RWPE1 (cell line): ENCODE measurements at regions not wholly inside any gene's neighbourhood (a gene's known extent, or its start where the extent isn't known, plus 50 kb on each side); places are given as distances from the start of the nearest gene placed in this dataset.
"Not testable (repeated sequence)": the region's sequence is repeated elsewhere in the genome, so short reads cannot be mapped to it uniquely, and the experiment has no call there.

ENCODE experiments used
- CTCF ChIA-PET: fragments of 350-600 bp; sonication (Branson Sonifier 250); formaldehyde crosslinking; extraction: SDS; loops from one replicate; lab custom pipeline; 2021; lab: Yijun Ruan, JAX
- POLR2A ChIA-PET: fragments of 400-600 bp; formaldehyde crosslinking; extraction: SDS; loops from one replicate; lab custom pipeline; 2020; ENCODE audit warnings: antibody characterized with exemption; ENCODE audit not compliant: low non-redundant PET; lab: Yijun Ruan, JAX
- DNase-seq: peaks from one replicate; pipeline ENCODE4 v3.0.0; 2012; ENCODE audit warnings: low spot score
- H3K27ac ChIP-seq: fragments of 450-650 bp; 2 replicates; pipeline ENCODE4 v1.5.1; 2017
- TF ChIP-seq, protein P1 (sequence below): fragments of 450-650 bp; conservative IDR thresholded peaks from 2 replicates; pipeline ENCODE4 v1.5.1; 2017; ENCODE audit warnings: low read depth, mild to moderate bottlenecking

DNA sequence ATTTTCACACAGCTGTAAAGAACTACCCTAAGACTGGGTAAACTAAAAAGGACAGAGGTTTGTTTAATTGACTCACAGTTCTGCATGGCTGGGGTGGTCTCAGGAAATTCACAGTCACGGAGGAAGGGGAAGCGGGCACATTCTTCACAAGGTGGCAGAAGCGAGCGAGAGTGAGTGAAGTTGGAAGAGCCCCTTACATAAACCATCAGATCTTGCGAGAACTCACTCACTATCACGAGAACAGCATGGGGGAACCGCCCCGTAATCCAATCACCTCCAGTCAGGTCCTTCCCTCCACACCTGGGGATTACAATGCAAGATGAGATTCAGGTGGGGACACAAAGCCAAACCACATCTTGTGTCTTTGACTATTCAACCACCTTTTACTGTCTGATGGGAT is 700.5 kb downstream of the TENT5A start:
- TF ChIP-seq, protein P1, sequence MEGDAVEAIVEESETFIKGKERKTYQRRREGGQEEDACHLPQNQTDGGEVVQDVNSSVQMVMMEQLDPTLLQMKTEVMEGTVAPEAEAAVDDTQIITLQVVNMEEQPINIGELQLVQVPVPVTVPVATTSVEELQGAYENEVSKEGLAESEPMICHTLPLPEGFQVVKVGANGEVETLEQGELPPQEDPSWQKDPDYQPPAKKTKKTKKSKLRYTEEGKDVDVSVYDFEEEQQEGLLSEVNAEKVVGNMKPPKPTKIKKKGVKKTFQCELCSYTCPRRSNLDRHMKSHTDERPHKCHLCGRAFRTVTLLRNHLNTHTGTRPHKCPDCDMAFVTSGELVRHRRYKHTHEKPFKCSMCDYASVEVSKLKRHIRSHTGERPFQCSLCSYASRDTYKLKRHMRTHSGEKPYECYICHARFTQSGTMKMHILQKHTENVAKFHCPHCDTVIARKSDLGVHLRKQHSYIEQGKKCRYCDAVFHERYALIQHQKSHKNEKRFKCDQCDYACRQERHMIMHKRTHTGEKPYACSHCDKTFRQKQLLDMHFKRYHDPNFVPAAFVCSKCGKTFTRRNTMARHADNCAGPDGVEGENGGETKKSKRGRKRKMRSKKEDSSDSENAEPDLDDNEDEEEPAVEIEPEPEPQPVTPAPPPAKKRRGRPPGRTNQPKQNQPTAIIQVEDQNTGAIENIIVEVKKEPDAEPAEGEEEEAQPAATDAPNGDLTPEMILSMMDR = no peak
- no peak for DNase-seq
- no peak overlapping the region for H3K27ac ChIP-seq
- POLR2A ChIA-PET = no interaction called here
- CTCF ChIA-PET = no interaction called here

DNA sequence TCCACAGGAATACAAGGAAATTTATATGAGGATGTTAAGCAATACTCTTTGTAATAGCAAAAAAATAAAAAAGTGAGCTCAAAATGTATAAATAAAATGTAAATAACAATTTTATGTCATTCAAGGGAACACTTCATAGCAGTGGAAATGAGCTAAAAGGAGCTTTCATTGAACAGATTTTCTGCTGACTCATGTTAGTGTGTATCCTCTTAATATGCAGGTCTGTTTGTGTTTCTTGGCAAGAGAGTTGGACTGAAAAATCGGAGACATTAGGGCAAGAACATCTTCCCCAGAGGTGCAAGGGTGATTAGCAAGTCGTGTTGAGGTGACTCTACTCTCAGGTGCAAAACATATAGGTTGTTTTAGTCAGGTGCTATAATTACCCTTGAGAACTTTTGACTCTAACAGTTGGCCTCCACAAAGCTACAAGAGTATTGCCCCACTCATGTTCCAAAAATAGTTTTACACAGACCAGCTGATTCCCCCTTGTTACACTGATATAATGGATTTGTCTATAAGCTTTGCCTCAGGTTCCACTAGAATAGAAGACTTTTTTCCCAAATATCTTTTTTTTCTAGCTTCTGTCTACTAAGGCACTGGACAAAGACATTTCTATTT is 702.9 kb downstream of the TENT5A start:
- POLR2A ChIA-PET = no interaction called here
- TF ChIP-seq, protein P1 = no peak
- DNase-seq = no peak
- CTCF ChIA-PET = no interaction called here
- H3K27ac ChIP-seq = no peak overlapping the region

DNA sequence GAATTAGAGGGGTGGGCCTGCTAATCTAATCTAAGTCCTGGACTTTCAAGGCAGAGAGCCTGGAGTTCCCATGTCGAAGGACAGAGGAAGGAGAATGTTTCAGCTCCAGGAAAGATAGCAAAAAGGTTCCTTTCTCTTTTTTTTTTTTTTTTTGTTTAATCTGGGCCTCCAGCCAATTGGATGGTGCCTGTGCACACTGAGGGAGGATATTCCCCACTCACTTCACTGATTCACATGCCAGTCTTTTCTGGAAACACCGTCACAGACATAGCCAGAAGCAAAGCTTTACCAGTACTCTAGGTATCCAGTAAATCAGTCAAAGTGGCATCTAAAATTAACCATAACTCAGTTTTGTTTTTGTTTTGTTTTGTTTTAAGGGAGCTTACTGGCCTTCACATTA is 721.1 kb downstream of the TENT5A start:
- ChIA-PET CTCF (interaction anchor here (0.6 kb wide), 1 partner anchor 1332 kb away, joined by 4 read pairs; no protein-coding TSS in a partner anchor), POLR2A (no interaction called here)
- H3K27ac ChIP-seq = no peak overlapping the region
- no peak for DNase-seq
- TF ChIP-seq, protein P1 = no peak

DNA sequence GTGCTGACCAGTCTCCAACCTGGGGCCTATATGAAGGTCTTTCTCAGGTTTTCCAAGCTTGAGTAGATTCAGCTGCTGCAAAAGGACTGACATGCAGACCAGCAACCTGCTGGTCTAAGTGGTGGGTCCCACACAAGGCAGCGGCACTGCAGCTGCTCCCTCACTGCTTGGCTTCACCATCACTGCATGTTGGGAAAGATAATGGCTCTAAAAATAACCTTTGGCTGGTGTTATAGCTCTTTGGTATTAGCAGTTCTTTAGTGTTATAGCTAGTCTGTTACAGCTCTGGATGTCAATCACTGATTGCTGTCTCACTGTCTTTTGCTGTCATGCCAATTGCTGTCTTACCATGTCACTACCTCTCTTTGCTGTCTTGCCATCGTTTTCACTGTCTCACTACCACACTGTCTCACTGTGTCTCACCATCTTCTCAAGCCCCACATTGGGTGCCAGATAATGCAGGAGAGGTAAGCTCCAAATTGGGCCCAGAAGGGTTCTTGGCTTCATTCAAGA is 726.4 kb downstream of the TENT5A start:
- TF ChIP-seq, protein P1 = no peak
- no peak overlapping the region for H3K27ac ChIP-seq
- POLR2A ChIA-PET = no interaction called here
- DNase-seq = no peak
- CTCF ChIA-PET = no interaction called here

DNA sequence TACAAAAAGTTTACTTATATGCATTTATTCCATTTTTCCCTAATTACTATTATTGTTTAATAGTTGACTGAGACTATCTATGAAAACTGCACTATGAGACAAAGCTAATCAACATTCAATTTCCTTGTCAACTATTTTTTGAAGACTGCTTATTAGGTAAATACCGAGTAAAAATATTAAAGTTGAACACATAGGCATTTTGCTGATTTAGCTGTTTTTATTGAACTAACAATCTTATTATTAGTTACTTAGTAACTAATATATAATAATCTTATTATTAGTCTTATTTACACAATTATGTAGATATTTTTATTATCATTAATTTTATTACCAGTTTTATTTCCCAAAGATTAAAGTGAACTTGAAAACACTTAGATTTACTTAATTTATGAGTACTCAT is 728.8 kb downstream of the TENT5A start:
- no peak for DNase-seq
- TF ChIP-seq, protein P1 = no peak
- POLR2A ChIA-PET = no interaction called here
- CTCF ChIA-PET = no interaction called here
- H3K27ac ChIP-seq = no peak overlapping the region

DNA sequence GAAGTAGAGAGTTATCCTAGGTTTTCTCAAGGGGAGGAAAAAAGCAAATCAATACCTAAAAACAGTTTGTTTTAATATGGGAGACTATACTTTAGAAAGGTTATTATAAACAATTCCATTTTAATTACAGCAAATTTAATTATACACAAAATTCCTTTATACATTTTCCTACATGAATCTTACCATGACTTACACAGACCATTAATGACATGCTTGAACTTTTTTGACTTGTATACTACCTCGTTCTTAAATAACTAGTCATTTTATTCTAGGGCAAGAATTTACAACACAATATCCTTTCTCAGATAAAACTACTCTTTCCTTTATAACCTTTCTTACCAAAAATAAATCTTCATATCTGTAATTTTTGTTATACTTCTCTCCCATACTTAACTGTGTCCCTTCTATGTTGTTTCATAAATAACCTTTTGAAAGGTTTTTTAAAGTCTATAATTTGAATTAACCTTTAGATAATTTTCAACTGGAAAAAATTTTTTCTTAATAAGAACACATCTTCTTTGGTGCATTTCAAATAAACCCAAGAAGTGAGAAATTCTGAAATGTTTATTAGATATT is 729.4 kb downstream of the TENT5A start:
- CTCF ChIA-PET = no interaction called here
- H3K27ac ChIP-seq = no peak overlapping the region
- DNase-seq = no peak
- TF ChIP-seq, protein P1 = no peak
- POLR2A ChIA-PET = no interaction called here

DNA sequence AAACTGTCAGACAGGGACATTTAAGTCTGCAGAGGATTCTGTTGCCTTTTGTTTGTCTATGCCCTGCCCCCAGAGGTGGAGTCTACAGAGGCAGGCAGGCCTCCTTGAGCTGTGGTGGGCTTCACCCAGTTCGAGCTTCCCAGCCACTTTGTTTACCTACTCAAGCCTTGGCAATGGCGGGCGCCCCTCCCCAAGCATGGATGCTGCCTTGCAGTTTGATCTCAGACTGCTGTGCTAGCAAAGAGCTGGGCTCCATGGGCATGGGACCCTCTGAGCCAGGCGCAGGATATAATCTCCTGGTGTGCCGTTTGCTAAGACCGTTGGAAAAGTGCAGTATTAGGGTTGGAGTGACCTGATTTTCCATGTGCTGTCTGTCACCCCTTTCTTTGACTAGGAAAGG is 734.9 kb downstream of the TENT5A start:
- H3K27ac ChIP-seq, CTCF ChIA-PET, POLR2A ChIA-PET, DNase-seq: not testable (repeated sequence)
